ENCODE measurements at regions not wholly inside any gene's neighbourhood (a gene's known extent, or its start where the extent isn't known, plus 50 kb on each side); places are given as distances from the start of the nearest gene placed in this dataset.

GRCh38 chr10:35731828-35732227, 89.7 kb upstream of the FZD8 start:
- H3K36me3 Mint-ChIP-seq (ENCODE audit: insufficient read depth): no peaks in the 10 kb centered on the region
- no peak for DNase-seq
- no peak for ATAC-seq
- no peak overlapping the region for H3K4me3 Mint-ChIP-seq
- no peaks in the 10 kb centered on the region for H3K27me3 Mint-ChIP-seq (ENCODE audit: low read depth)
- H3K9me3 Mint-ChIP-seq: peaks cover 10% of the 10 kb centered on the region
- H3K4me1 Mint-ChIP-seq (ENCODE audit: low read depth): no peaks in the 10 kb centered on the region

- ATAC-seq (no peak), DNase-seq (no peak)
- Mint-ChIP-seq H3K36me3 (ENCODE audit: insufficient read depth) (no peaks in the 10 kb centered on the region), H3K4me1 (ENCODE audit: low read depth) (no peaks in the 10 kb centered on the region), H3K4me3 (no peak overlapping the region), H3K9me3 (no peaks in the 10 kb centered on the region), H3K27me3 (ENCODE audit: low read depth) (peaks cover 3% of the 10 kb centered on the region)
Observed at GRCh38 chr10:35728341-35728740, 86.2 kb upstream of the FZD8 start.

GRCh38 chr10:35726846-35727245, 84.8 kb upstream of the FZD8 start:
- H3K27me3 Mint-ChIP-seq (ENCODE audit: low read depth): peaks cover 4% of the 10 kb centered on the region
- H3K4me1 Mint-ChIP-seq (ENCODE audit: low read depth): no peaks in the 10 kb centered on the region
- no peaks in the 10 kb centered on the region for H3K36me3 Mint-ChIP-seq (ENCODE audit: insufficient read depth)
- DNase-seq (no peak), ATAC-seq (no peak)
- H3K9me3 Mint-ChIP-seq: no peaks in the 10 kb centered on the region
- H3K4me3 Mint-ChIP-seq: no peak overlapping the region

- no peak overlapping the region for H3K4me3 Mint-ChIP-seq
- ATAC-seq (no peak), DNase-seq (no peak)
- H3K4me1 Mint-ChIP-seq (ENCODE audit: low read depth): no peaks in the 10 kb centered on the region
- H3K36me3 Mint-ChIP-seq (ENCODE audit: insufficient read depth): no peaks in the 10 kb centered on the region
- peaks cover 4% of the 10 kb centered on the region for H3K27me3 Mint-ChIP-seq (ENCODE audit: low read depth)
- no peaks in the 10 kb centered on the region for H3K9me3 Mint-ChIP-seq
Observed at GRCh38 chr10:35723992-35724391, 81.9 kb upstream of the FZD8 start.

GRCh38 chr10:35723059-35723458, 81.0 kb upstream of the FZD8 start:
- no peak for DNase-seq
- Mint-ChIP-seq H3K4me3 (no peak overlapping the region), H3K36me3 (ENCODE audit: insufficient read depth) (no peaks in the 10 kb centered on the region), H3K27me3 (ENCODE audit: low read depth) (peaks cover 4% of the 10 kb centered on the region), H3K9me3 (no peaks in the 10 kb centered on the region), H3K4me1 (ENCODE audit: low read depth) (no peaks in the 10 kb centered on the region)
- no peak for ATAC-seq

- no peaks in the 10 kb centered on the region for H3K36me3 Mint-ChIP-seq (ENCODE audit: insufficient read depth)
- H3K9me3 Mint-ChIP-seq: no peaks in the 10 kb centered on the region
- ATAC-seq (no peak), DNase-seq (no peak)
- H3K4me3 Mint-ChIP-seq: no peak overlapping the region
- H3K27me3 Mint-ChIP-seq (ENCODE audit: low read depth): peaks cover 4% of the 10 kb centered on the region
- H3K4me1 Mint-ChIP-seq (ENCODE audit: low read depth): no peaks in the 10 kb centered on the region
Observed at GRCh38 chr10:35722636-35723035, 80.5 kb upstream of the FZD8 start.

GRCh38 chr10:35722226-35722625, 80.1 kb upstream of the FZD8 start:
- Mint-ChIP-seq H3K4me1 (ENCODE audit: low read depth) (no peaks in the 10 kb centered on the region), H3K27me3 (ENCODE audit: low read depth) (peaks cover 4% of the 10 kb centered on the region), H3K9me3 (no peaks in the 10 kb centered on the region), H3K36me3 (ENCODE audit: insufficient read depth) (no peaks in the 10 kb centered on the region), H3K4me3 (no peak overlapping the region)
- ATAC-seq: no peak
- no peak for DNase-seq

GRCh38 chr10:35720366-35720765, 78.3 kb upstream of the FZD8 start:
- peaks cover 4% of the 10 kb centered on the region for H3K27me3 Mint-ChIP-seq (ENCODE audit: low read depth)
- H3K4me3 Mint-ChIP-seq: no peak overlapping the region
- no peaks in the 10 kb centered on the region for H3K36me3 Mint-ChIP-seq (ENCODE audit: insufficient read depth)
- no peak for DNase-seq
- no peak for ATAC-seq
- no peaks in the 10 kb centered on the region for H3K9me3 Mint-ChIP-seq
- H3K4me1 Mint-ChIP-seq (ENCODE audit: low read depth): no peaks in the 10 kb centered on the region

GRCh38 chr10:35716776-35717175, 74.7 kb upstream of the FZD8 start:
- Mint-ChIP-seq H3K36me3 (ENCODE audit: insufficient read depth) (no peaks in the 10 kb centered on the region), H3K9me3 (no peaks in the 10 kb centered on the region), H3K27me3 (ENCODE audit: low read depth) (peaks cover 2% of the 10 kb centered on the region), H3K4me1 (ENCODE audit: low read depth) (no peaks in the 10 kb centered on the region), H3K4me3 (no peak overlapping the region)
- no peak for ATAC-seq
- DNase-seq: no peak

- ATAC-seq (no peak), DNase-seq (no peak)
- peaks cover 7% of the 10 kb centered on the region for H3K9me3 Mint-ChIP-seq
Observed at GRCh38 chr10:35712486-35712885, 70.4 kb upstream of the FZD8 start.

GRCh38 chr10:35711615-35712411, 69.7 kb upstream of the FZD8 start:
- Mint-ChIP-seq H3K4me1 (ENCODE audit: low read depth) (no peaks in the 10 kb centered on the region), H3K4me3 (no peak overlapping the region), H3K36me3 (ENCODE audit: insufficient read depth) (no peaks in the 10 kb centered on the region), H3K9me3 (peaks cover 11% of the 10 kb centered on the region), H3K27me3 (ENCODE audit: low read depth) (peaks cover 4% of the 10 kb centered on the region)
- no peak for DNase-seq
- ATAC-seq: no peak

More at GRCh38 chr10:35712486-35712885, 70.4 kb upstream of the FZD8 start:
- Mint-ChIP-seq H3K4me3 (no peak overlapping the region), H3K27me3 (ENCODE audit: low read depth) (peaks cover 4% of the 10 kb centered on the region), H3K36me3 (ENCODE audit: insufficient read depth) (no peaks in the 10 kb centered on the region), H3K4me1 (ENCODE audit: low read depth) (no peaks in the 10 kb centered on the region)

GRCh38 chr10:35707642-35708425, 65.7 kb upstream of the FZD8 start:
- H3K4me1 Mint-ChIP-seq (ENCODE audit: low read depth): no peaks in the 10 kb centered on the region
- H3K4me3 Mint-ChIP-seq: no peak overlapping the region
- DNase-seq: no peak
- ATAC-seq: no peak
- H3K9me3 Mint-ChIP-seq: peaks cover 12% of the 10 kb centered on the region
- no peaks in the 10 kb centered on the region for H3K36me3 Mint-ChIP-seq (ENCODE audit: insufficient read depth)
- H3K27me3 Mint-ChIP-seq (ENCODE audit: low read depth): peaks cover 4% of the 10 kb centered on the region

- Mint-ChIP-seq H3K27me3 (ENCODE audit: low read depth) (peaks cover 2% of the 10 kb centered on the region), H3K4me1 (ENCODE audit: low read depth) (no peaks in the 10 kb centered on the region), H3K4me3 (no peak overlapping the region), H3K36me3 (ENCODE audit: insufficient read depth) (no peaks in the 10 kb centered on the region), H3K9me3 (peaks cover 12% of the 10 kb centered on the region)
- DNase-seq (no peak), ATAC-seq (no peak)
Observed at GRCh38 chr10:35706959-35707358, 64.9 kb upstream of the FZD8 start.

- ATAC-seq: no peak
- Mint-ChIP-seq H3K4me1 (ENCODE audit: low read depth) (no peaks in the 10 kb centered on the region), H3K27me3 (ENCODE audit: low read depth) (peaks cover 2% of the 10 kb centered on the region), H3K9me3 (peaks cover 12% of the 10 kb centered on the region), H3K36me3 (ENCODE audit: insufficient read depth) (no peaks in the 10 kb centered on the region), H3K4me3 (no peak overlapping the region)
- DNase-seq: no peak
Observed at GRCh38 chr10:35705671-35706070, 63.6 kb upstream of the FZD8 start.

GRCh38 chr10:35705051-35705450, 63.0 kb upstream of the FZD8 start:
- peaks cover 12% of the 10 kb centered on the region for H3K9me3 Mint-ChIP-seq
- no peak for ATAC-seq
- no peaks in the 10 kb centered on the region for H3K4me1 Mint-ChIP-seq (ENCODE audit: low read depth)
- no peak overlapping the region for H3K4me3 Mint-ChIP-seq
- no peak for DNase-seq
- H3K36me3 Mint-ChIP-seq (ENCODE audit: insufficient read depth): no peaks in the 10 kb centered on the region
- peaks cover 2% of the 10 kb centered on the region for H3K27me3 Mint-ChIP-seq (ENCODE audit: low read depth)
